ENCODE measurements at regions not wholly inside any gene's neighbourhood (a gene's known extent, or its start where the extent isn't known, plus 50 kb on each side); places are given as distances from the start of the nearest gene placed in this dataset.

- Histone ChIP-seq H3K4me1 (no peaks in the 10 kb centered on the region), H3K4me3 (no peak overlapping the region), H3K36me3 (no peaks in the 10 kb centered on the region), H3K27ac (no peak overlapping the region), H3K27me3 (peaks cover 51% of the 10 kb centered on the region), H3K9me3 (peaks cover 0 to 12% (median 0%) of the 10 kb centered on the region in 3 donors)
- ATAC-seq: no peak
- no peak for TF ChIP-seq CTCF (IDR thresholded peaks at IDR 0.05)
- no peak for TF ChIP-seq POLR2A (IDR thresholded peaks at IDR 0.05)
- no peak for TF ChIP-seq EP300 (IDR thresholded peaks at IDR 0.05)
- TF ChIP-seq POLR2AphosphoS5 (IDR thresholded peaks at IDR 0.05): no peak
- WGBS, 2 donors (ENCODE audit: low coverage in 1 of 2): 54 to 77% methylated on average over 2 of the region's 2 CpGs
Measured at GRCh38 chr1:30028283-30028682, 695.1 kb downstream of the MATN1 start.

GRCh38 chr1:30027247-30027646 lies 696.1 kb downstream of the MATN1 start:
- no peaks in the 10 kb centered on the region for H3K36me3 ChIP-seq
- H3K4me1 ChIP-seq: no peaks in the 10 kb centered on the region
- no peak overlapping the region for H3K27ac ChIP-seq
- H3K4me3 ChIP-seq: no peak overlapping the region
- peaks cover 56% of the 10 kb centered on the region for H3K27me3 ChIP-seq
- peaks cover 0 to 21% (median 0%) of the 10 kb centered on the region in 3 donors for H3K9me3 ChIP-seq
- ATAC-seq: no peak
- WGBS, 2 donors (ENCODE audit: low coverage in 1 of 2): 76 to 81% methylated on average over 2 of the region's 2 CpGs
- TF ChIP-seq POLR2AphosphoS5 (IDR thresholded peaks at IDR 0.05) (no peak), CTCF (IDR thresholded peaks at IDR 0.05) (no peak), POLR2A (IDR thresholded peaks at IDR 0.05) (no peak), EP300 (IDR thresholded peaks at IDR 0.05) (no peak)

GRCh38 chr1:30024411-30025195 lies 698.8 kb downstream of the MATN1 start:
- WGBS, 2 donors (ENCODE audit: low coverage in 1 of 2): 35 to 75% methylated on average over 2 to 3 of the region's 5 CpGs

GRCh38 chr1:30023339-30024022 lies 699.9 kb downstream of the MATN1 start:
- Histone ChIP-seq H3K9me3 (peaks cover 0 to 30% (median 0%) of the 10 kb centered on the region in 3 donors), H3K4me1 (no peaks in the 10 kb centered on the region), H3K27ac (no peak overlapping the region), H3K27me3 (peaks cover 42% of the 10 kb centered on the region), H3K36me3 (no peaks in the 10 kb centered on the region), H3K4me3 (no peak overlapping the region)
- TF ChIP-seq CTCF (IDR thresholded peaks at IDR 0.05) (no peak), POLR2AphosphoS5 (IDR thresholded peaks at IDR 0.05) (no peak), EP300 (IDR thresholded peaks at IDR 0.05) (no peak), POLR2A (IDR thresholded peaks at IDR 0.05) (no peak)
- WGBS, 2 donors (ENCODE audit: low coverage in 1 of 2): 67 to 77% methylated on average over 1 to 2 of the region's 2 CpGs
- no peak for ATAC-seq

More at GRCh38 chr1:30024411-30025195, 698.8 kb downstream of the MATN1 start:
- peaks cover 0 to 24% (median 0%) of the 10 kb centered on the region in 3 donors for H3K9me3 ChIP-seq
- no peaks in the 10 kb centered on the region for H3K36me3 ChIP-seq
- H3K4me1 ChIP-seq: no peaks in the 10 kb centered on the region
- H3K27me3 ChIP-seq: peaks cover 54% of the 10 kb centered on the region
- no peak overlapping the region for H3K4me3 ChIP-seq
- TF ChIP-seq POLR2AphosphoS5 (IDR thresholded peaks at IDR 0.05) (no peak), EP300 (IDR thresholded peaks at IDR 0.05) (no peak), CTCF (IDR thresholded peaks at IDR 0.05) (no peak), POLR2A (IDR thresholded peaks at IDR 0.05) (no peak)
- ATAC-seq: no peak
- no peak overlapping the region for H3K27ac ChIP-seq
